Right lobe of liver (tissue), 4 donors: ENCODE measurements at regions not wholly inside any gene's neighbourhood (a gene's known extent, or its start where the extent isn't known, plus 50 kb on each side); places are given as distances from the start of the nearest gene placed in this dataset.

Source experiments
- CTCF ChIP-seq, 4 donors: fragments of 200-600 bp in 3 of 4; fragments of 450-650 bp in 1 of 4; IDR thresholded peaks; one replicate each; pipeline versions ENCODE4 v1.5.1 to v1.8.0; 2016 to 2022; ENCODE audit warnings: antibody characterized with exemption in 4 of 4, mild to moderate bottlenecking in 2 of 4
- POLR2A ChIP-seq: fragments of 450-650 bp; IDR thresholded peaks from one replicate; pipeline ENCODE4 v1.6.1; 2017; ENCODE audit warnings: antibody characterized with exemption, mild to moderate bottlenecking
- donor health status: DM: no; HTN: no; CAD: no.
- donor health status: DM: no; HTN: no; CAD: no.
- donor health status: DM: no; HTN: yes; CAD: no.

- no peak for TF ChIP-seq CTCF (IDR thresholded peaks at IDR 0.05)
- TF ChIP-seq POLR2A, result no peak
Observed at GRCh38 chr11:106467501-106467900, 390.0 kb downstream of the AASDHPPT start.
